GM10266 (cell line): ENCODE measurements at regions not wholly inside any gene's neighbourhood (a gene's known extent, or its start where the extent isn't known, plus 50 kb on each side); places are given as distances from the start of the nearest gene placed in this dataset.

ENCODE experiments used
- DNase-seq: peaks from one replicate; pipeline ENCODE4 v3.0.0; 2012; ENCODE audit errors: extremely low spot score
- CTCF ChIP-seq: IDR thresholded peaks from 2 replicates; pipeline ENCODE4 v1.5.1; 2012; ENCODE audit warnings: mild to moderate bottlenecking, low read depth; ENCODE audit not compliant: control insufficient read depth, insufficient read depth; ENCODE audit errors: missing control alignments

- peak; percentile 20 for TF ChIP-seq CTCF
- DNase-seq, result no peak
These were observed 1589.1 kb upstream of the SPRY2 start for GRCh38 chr13:81929988-81930387.

GRCh38 chr13:81927347-81927746, 1586.4 kb upstream of the SPRY2 start:
- DNase-seq, result no peak
- no peak for TF ChIP-seq CTCF

GRCh38 chr13:81917810-81918209, 1576.9 kb upstream of the SPRY2 start:
- no peak for DNase-seq
- TF ChIP-seq CTCF, result no peak

GRCh38 chr13:81916461-81916860, 1575.5 kb upstream of the SPRY2 start:
- DNase-seq, result no peak
- no peak for TF ChIP-seq CTCF

- DNase-seq, result no peak
- TF ChIP-seq CTCF, result no peak
These were observed 1567.0 kb upstream of the SPRY2 start for GRCh38 chr13:81907787-81908372.

- DNase-seq, result no peak
- no peak for TF ChIP-seq CTCF
These were observed 1547.9 kb upstream of the SPRY2 start for GRCh38 chr13:81888855-81889254.

- no peak for TF ChIP-seq CTCF
- DNase-seq, result no peak
These were observed 1534.0 kb upstream of the SPRY2 start for GRCh38 chr13:81874681-81875661.
